ENCODE measurements at regions not wholly inside any gene's neighbourhood (a gene's known extent, or its start where the extent isn't known, plus 50 kb on each side); places are given as distances from the start of the nearest gene placed in this dataset.
"Not testable (repeated sequence)": the region's sequence is repeated elsewhere in the genome, so short reads cannot be mapped to it uniquely, and the experiment has no call there.

GRCh38 chr7:149662591-149663095 is 110.7 kb downstream of the ZNF467 start:
- Histone ChIP-seq H3K27me3 (ENCODE audit: control insufficient read depth, insufficient read depth, low read length) (no peaks in the 10 kb centered on the region), H3K4me1 (no peaks in the 10 kb centered on the region), H3K9me3 (ENCODE audit: control insufficient read depth, low read length) (no peaks in the 10 kb centered on the region), H3K79me2 (no peaks in the 10 kb centered on the region), H3K4me3 (ENCODE audit: low read depth, low read length) (no peak overlapping the region), H3K27ac (no peak overlapping the region), H3K9ac (no peak overlapping the region), H3K36me3 (ENCODE audit: control insufficient read depth, insufficient read depth, low read length) (no peaks in the 10 kb centered on the region), H2AFZ (no peak overlapping the region), H3K4me2 (ENCODE audit: low read length) (no peak overlapping the region)
- TF ChIP-seq CTCF (IDR thresholded peaks at IDR 0.05) = no peak

- H3K4me1 ChIP-seq = no peaks in the 10 kb centered on the region
- no peaks in the 10 kb centered on the region for H3K27me3 ChIP-seq (ENCODE audit: control insufficient read depth, insufficient read depth, low read length)
- H3K36me3 ChIP-seq (ENCODE audit: control insufficient read depth, insufficient read depth, low read length) = no peaks in the 10 kb centered on the region
- TF ChIP-seq CTCF (IDR thresholded peaks at IDR 0.05) = no peak
- no peak overlapping the region for H3K4me3 ChIP-seq (ENCODE audit: low read depth, low read length)
- no peak overlapping the region for H3K4me2 ChIP-seq (ENCODE audit: low read length)
- no peaks in the 10 kb centered on the region for H3K9me3 ChIP-seq (ENCODE audit: control insufficient read depth, low read length)
- H2AFZ ChIP-seq = no peak overlapping the region
- H3K9ac ChIP-seq = no peak overlapping the region
- H3K79me2 ChIP-seq = no peaks in the 10 kb centered on the region
- H3K27ac ChIP-seq = no peak overlapping the region
Observed at GRCh38 chr7:149655784-149656183, 117.6 kb downstream of the ZNF467 start.

GRCh38 chr7:149654588-149654987 is 118.8 kb downstream of the ZNF467 start:
- H3K79me2 ChIP-seq = no peaks in the 10 kb centered on the region
- no peaks in the 10 kb centered on the region for H3K27me3 ChIP-seq (ENCODE audit: control insufficient read depth, insufficient read depth, low read length)
- no peak overlapping the region for H3K9ac ChIP-seq
- H3K4me1 ChIP-seq = no peaks in the 10 kb centered on the region
- no peaks in the 10 kb centered on the region for H3K9me3 ChIP-seq (ENCODE audit: control insufficient read depth, low read length)
- no peak overlapping the region for H3K27ac ChIP-seq
- no peak overlapping the region for H2AFZ ChIP-seq
- H3K36me3 ChIP-seq (ENCODE audit: control insufficient read depth, insufficient read depth, low read length) = no peaks in the 10 kb centered on the region
- no peak overlapping the region for H3K4me3 ChIP-seq (ENCODE audit: low read depth, low read length)
- H3K4me2 ChIP-seq (ENCODE audit: low read length) = no peak overlapping the region
- TF ChIP-seq CTCF (IDR thresholded peaks at IDR 0.05) = no peak

DNA sequence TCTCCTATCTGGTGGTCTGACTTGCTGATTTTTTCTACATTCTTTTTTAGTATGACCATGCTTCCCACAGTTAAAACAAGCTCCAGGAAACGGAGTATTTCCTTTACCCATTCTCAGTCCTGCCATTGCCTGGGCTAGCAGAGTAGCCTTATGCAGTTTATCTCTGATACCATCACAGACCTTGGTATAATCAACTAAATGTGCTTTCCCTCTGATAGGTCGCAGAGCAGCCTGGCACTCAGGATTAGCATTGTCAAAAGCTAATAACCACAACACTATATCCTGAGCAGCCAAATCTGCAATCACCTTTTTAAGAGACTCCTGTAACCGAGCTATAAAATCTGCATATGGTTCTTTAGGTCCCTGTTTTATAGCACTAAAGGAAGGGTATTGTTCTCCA is 123.2 kb downstream of the ZNF467 start:
- H3K4me1 ChIP-seq; H3K4me3 ChIP-seq (ENCODE audit: low read depth, low read length); H3K9me3 ChIP-seq (ENCODE audit: control insufficient read depth, low read length); H3K36me3 ChIP-seq (ENCODE audit: control insufficient read depth, insufficient read depth, low read length); H3K27ac ChIP-seq; H3K79me2 ChIP-seq; H3K27me3 ChIP-seq (ENCODE audit: control insufficient read depth, insufficient read depth, low read length); H2AFZ ChIP-seq; H3K9ac ChIP-seq; H3K4me2 ChIP-seq (ENCODE audit: low read length): not testable (repeated sequence)

DNA sequence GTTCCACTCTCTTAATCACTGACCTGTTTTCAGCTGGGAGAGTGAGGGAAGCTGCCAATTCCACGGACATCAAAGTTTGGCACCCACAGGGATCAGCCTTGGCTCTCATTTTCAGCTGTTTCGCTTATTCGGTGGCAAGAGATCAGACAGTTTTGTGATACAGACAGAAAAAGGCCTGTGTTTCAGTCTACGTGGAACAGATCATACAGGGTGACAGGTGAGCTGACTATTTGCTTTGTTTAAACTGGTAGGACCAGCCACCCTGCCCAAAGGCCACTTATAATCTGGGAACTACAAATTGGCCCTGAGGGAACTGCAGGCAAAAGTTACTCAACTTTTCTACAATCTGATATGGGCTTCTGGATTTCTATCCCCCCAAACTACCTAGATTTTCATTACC is 128.6 kb downstream of the ZNF467 start:
- no peak overlapping the region for H3K27ac ChIP-seq
- no peaks in the 10 kb centered on the region for H3K36me3 ChIP-seq (ENCODE audit: control insufficient read depth, insufficient read depth, low read length)
- no peaks in the 10 kb centered on the region for H3K27me3 ChIP-seq (ENCODE audit: control insufficient read depth, insufficient read depth, low read length)
- H3K9ac ChIP-seq = no peak overlapping the region
- TF ChIP-seq CTCF (IDR thresholded peaks at IDR 0.05) = no peak
- no peak overlapping the region for H2AFZ ChIP-seq
- no peaks in the 10 kb centered on the region for H3K79me2 ChIP-seq
- no peaks in the 10 kb centered on the region for H3K4me1 ChIP-seq
- no peak overlapping the region for H3K4me3 ChIP-seq (ENCODE audit: low read depth, low read length)
- no peaks in the 10 kb centered on the region for H3K9me3 ChIP-seq (ENCODE audit: control insufficient read depth, low read length)
- H3K4me2 ChIP-seq (ENCODE audit: low read length) = no peak overlapping the region
